Femur (tissue), 1 donor: ENCODE measurements at regions not wholly inside any gene's neighbourhood (a gene's known extent, or its start where the extent isn't known, plus 50 kb on each side); places are given as distances from the start of the nearest gene placed in this dataset.
"Not testable (repeated sequence)": the region's sequence is repeated elsewhere in the genome, so short reads cannot be mapped to it uniquely, and the experiment has no call there.

Source experiments
- DNase-seq: peaks from one replicate; pipeline ENCODE4 v3.0.0-alpha.2; 2017

GRCh38 chr5:23451156-23451555, 56.3 kb upstream of the PRDM9 start:
- DNase-seq = no peak

GRCh38 chr5:23450187-23450586, 57.2 kb upstream of the PRDM9 start:
- no peak for DNase-seq

- DNase-seq = no peak
Measured at GRCh38 chr5:23448627-23449026, 58.8 kb upstream of the PRDM9 start.

- DNase-seq = peak; percentile 47
Measured at GRCh38 chr5:23446424-23446823, 61.0 kb upstream of the PRDM9 start.

GRCh38 chr5:23445573-23445972, 61.8 kb upstream of the PRDM9 start:
- DNase-seq = no peak

- no peak for DNase-seq
Measured at GRCh38 chr5:23440703-23441102, 66.7 kb upstream of the PRDM9 start.

- no peak for DNase-seq
Measured at GRCh38 chr5:23437011-23437410, 70.4 kb upstream of the PRDM9 start.

- no peak for DNase-seq
Measured at GRCh38 chr5:23433534-23434315, 73.7 kb upstream of the PRDM9 start.

- no peak for DNase-seq
Measured at GRCh38 chr5:23428705-23429104, 78.7 kb upstream of the PRDM9 start.

GRCh38 chr5:23420214-23420613, 87.2 kb upstream of the PRDM9 start:
- not testable (repeated sequence) for DNase-seq

GRCh38 chr5:23419115-23419514, 88.3 kb upstream of the PRDM9 start:
- DNase-seq = no peak

- DNase-seq = no peak
Measured at GRCh38 chr5:23412515-23412914, 94.9 kb upstream of the PRDM9 start.

GRCh38 chr5:23411994-23412393, 95.4 kb upstream of the PRDM9 start:
- DNase-seq = no peak

GRCh38 chr5:23411200-23411599, 96.2 kb upstream of the PRDM9 start:
- DNase-seq = no peak

- DNase-seq = not testable (repeated sequence)
Measured at GRCh38 chr5:23410775-23411174, 96.6 kb upstream of the PRDM9 start.

- DNase-seq = no peak
Measured at GRCh38 chr5:23405316-23406068, 101.9 kb upstream of the PRDM9 start.

GRCh38 chr5:23402585-23402984, 104.8 kb upstream of the PRDM9 start:
- no peak for DNase-seq

GRCh38 chr5:23400951-23401350, 106.5 kb upstream of the PRDM9 start:
- DNase-seq = no peak

GRCh38 chr5:23396346-23396745, 111.1 kb upstream of the PRDM9 start:
- no peak for DNase-seq

GRCh38 chr5:23389291-23390101, 117.9 kb upstream of the PRDM9 start:
- peak; percentile 41 for DNase-seq

GRCh38 chr5:23385036-23385435, 122.4 kb upstream of the PRDM9 start:
- no peak for DNase-seq

- DNase-seq = no peak
Measured at GRCh38 chr5:23372177-23372576, 135.2 kb upstream of the PRDM9 start.

- no peak for DNase-seq
Measured at GRCh38 chr5:23368393-23368792, 139.0 kb upstream of the PRDM9 start.

- no peak for DNase-seq
Measured at GRCh38 chr5:23367874-23368273, 139.5 kb upstream of the PRDM9 start.
